Skeletal muscle tissue (tissue), 3 donors: ENCODE measurements at regions not wholly inside any gene's neighbourhood (a gene's known extent, or its start where the extent isn't known, plus 50 kb on each side); places are given as distances from the start of the nearest gene placed in this dataset.

Experiments used
- H3K27ac ChIP-seq: one replicate; pipeline ENCODE4 v1.7.0; 2013; ENCODE audit warnings: mild to moderate bottlenecking, low read depth, low read length, inconsistent platforms
- H3K27me3 ChIP-seq, 3 donors: one replicate each; pipeline ENCODE4 v1.7.0; 2013; ENCODE audit warnings: low read length in 3 of 3; ENCODE audit not compliant: control insufficient read depth in 3 of 3, insufficient read depth in 3 of 3
- H3K36me3 ChIP-seq, 3 donors: one replicate each; pipeline ENCODE4 v1.7.0; 2013; ENCODE audit warnings: low read length in 3 of 3; ENCODE audit not compliant: control insufficient read depth in 3 of 3, insufficient read depth in 3 of 3
- H3K4me1 ChIP-seq, 3 donors: one replicate each; pipeline ENCODE4 v1.7.0; 2013; ENCODE audit warnings: low read length in 3 of 3, mild to moderate bottlenecking in 3 of 3; ENCODE audit not compliant: control insufficient read depth in 3 of 3, insufficient read depth in 3 of 3
- H3K4me3 ChIP-seq, 3 donors: one replicate each; pipeline ENCODE4 v1.7.0; 2013; ENCODE audit warnings: low read length in 3 of 3
- H3K9ac ChIP-seq, 3 donors: one replicate each; pipeline ENCODE4 v1.7.0; 2013; ENCODE audit warnings: low read length in 3 of 3, mild to moderate bottlenecking in 3 of 3, moderate library complexity in 2 of 3, low read depth in 1 of 3
- H3K9me3 ChIP-seq, 3 donors: one replicate each; pipeline ENCODE4 v1.7.0; 2013; ENCODE audit warnings: low read length in 3 of 3; ENCODE audit not compliant: control insufficient read depth in 3 of 3
- donor health status: Osteomylitis.

DNA sequence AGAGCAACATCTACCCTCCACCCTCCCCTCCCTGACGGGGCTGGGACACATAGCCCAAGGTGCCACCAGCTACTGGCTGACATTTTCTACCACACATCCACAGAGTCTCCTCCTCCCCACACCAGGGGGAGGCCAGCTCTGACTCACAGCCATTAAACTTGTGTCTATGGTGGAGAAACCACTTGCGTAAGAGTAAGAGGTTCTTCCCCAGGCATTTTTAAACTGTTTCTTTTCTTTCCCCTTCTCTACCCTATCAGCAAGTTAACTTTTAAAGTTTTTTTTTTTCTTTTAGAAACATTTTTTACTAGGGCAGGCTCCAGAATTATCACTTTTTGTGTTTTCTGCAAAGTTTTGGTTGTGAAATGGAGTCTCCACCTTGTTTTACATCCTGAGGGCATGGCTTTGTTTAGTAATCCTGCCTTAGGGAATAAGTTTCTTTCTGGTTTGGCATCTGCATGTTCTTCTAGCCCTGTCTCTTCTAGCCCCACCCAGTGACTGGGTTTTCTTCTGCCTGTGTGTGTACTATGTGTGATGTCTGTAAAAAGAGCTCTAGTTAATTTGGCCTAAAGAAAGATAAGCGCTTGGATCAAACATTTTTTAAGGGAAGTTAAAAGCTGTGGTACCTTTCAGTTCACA is 148.8 kb upstream of the GADL1 start:
- Histone ChIP-seq H3K27ac (no peak overlapping the region), H3K4me1 (peaks cover 8 to 10% (median 9%) of the 10 kb centered on the region in 3 donors), H3K9ac (no peak overlapping the region), H3K4me3 (no peak overlapping the region), H3K36me3 (no peaks in the 10 kb centered on the region), H3K27me3 (no peaks in the 10 kb centered on the region), H3K9me3 (peaks cover 0 to 3% (median 0%) of the 10 kb centered on the region in 3 donors)

DNA sequence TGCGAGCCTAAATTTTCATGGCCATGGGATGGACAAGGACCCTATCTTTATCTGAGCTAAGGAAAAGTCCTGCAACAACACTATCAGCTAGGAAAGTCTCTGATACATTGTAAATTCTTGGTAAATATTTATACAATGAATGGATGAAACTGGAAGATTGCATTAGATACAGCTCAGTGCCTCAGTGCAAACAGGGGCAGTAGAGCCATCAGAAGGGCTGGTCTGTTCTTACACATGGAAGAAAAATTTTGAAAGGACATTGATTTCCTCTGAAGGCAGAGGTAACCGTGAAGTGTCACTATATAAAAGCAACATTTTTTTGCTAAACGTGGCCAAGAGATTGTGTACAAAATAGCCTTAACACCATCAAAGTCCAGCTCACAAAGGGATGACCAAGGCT is 153.2 kb upstream of the GADL1 start:
- Histone ChIP-seq H3K9me3 (peaks cover 0 to 3% (median 0%) of the 10 kb centered on the region in 3 donors), H3K4me3 (no peak overlapping the region), H3K27me3 (no peaks in the 10 kb centered on the region), H3K4me1 (no peaks in the 10 kb centered on the region), H3K27ac (no peak overlapping the region), H3K9ac (no peak overlapping the region), H3K36me3 (no peaks in the 10 kb centered on the region)

DNA sequence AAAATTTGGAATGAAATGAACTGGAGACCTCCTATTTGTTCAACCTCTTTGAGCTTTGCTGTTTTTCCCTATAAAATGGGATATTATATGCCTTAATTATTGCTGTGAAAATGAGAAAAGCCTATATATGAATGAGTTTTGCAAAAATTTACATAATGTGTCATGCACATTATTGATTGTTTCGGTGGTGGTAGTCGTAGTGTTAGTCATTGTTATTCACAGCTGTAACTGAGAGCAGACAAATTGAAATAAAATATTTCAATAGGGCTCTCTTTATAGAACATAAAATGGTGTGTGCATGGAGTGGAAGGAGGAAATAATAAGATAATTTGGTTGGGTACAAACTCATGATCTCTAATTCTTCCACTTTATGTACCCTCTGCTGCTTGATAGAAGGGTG is 153.7 kb upstream of the GADL1 start:
- Histone ChIP-seq H3K27ac (no peak overlapping the region), H3K9ac (no peak overlapping the region), H3K36me3 (no peaks in the 10 kb centered on the region), H3K4me3 (no peak overlapping the region), H3K4me1 (no peaks in the 10 kb centered on the region), H3K27me3 (no peaks in the 10 kb centered on the region), H3K9me3 (peaks cover 0 to under 1% (median 0%) of the 10 kb centered on the region in 3 donors)

DNA sequence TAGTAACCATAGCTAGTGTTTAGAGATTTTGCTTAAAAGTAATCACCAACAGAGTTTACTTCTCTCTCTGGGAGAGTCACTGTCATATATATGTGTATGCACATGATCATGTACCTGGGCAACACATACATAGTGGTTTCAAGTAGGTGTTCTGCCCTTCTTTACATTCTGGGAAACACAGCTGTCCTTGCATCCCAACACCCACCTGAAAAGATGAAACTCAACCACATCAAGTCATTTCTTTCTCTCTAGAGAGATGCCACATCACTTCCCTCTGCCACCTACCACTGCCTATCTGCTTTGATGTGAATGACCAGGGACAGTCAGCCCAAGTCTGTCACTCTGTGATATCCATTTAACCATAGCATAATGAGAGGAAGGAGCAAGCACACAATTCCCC is 155.8 kb upstream of the GADL1 start:
- no peaks in the 10 kb centered on the region for H3K27me3 ChIP-seq
- no peak overlapping the region for H3K27ac ChIP-seq
- H3K4me1 ChIP-seq, result no peaks in the 10 kb centered on the region
- no peak overlapping the region for H3K4me3 ChIP-seq
- no peaks in the 10 kb centered on the region for H3K9me3 ChIP-seq
- no peaks in the 10 kb centered on the region for H3K36me3 ChIP-seq
- no peak overlapping the region for H3K9ac ChIP-seq

DNA sequence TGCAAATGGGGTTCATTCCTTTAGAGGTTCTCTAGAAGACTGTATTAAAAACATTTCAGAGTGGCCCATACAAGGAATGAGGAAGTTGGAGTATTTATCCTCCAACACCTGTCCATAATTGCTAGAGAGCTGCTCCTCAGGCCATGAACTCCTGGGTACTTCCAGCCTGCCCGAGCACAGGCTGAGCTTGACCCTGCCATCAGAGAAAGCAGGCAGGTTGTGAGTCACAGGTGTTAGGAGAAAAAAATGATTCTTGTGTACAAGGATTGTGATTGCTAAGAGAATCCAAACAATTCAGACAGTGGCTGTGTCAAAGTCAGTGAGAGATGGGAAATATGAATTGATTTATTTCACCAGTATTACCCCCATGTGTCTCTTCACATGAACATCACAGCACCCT is 156.8 kb upstream of the GADL1 start:
- no peaks in the 10 kb centered on the region for H3K9me3 ChIP-seq
- H3K4me3 ChIP-seq, result no peak overlapping the region
- no peak overlapping the region for H3K27ac ChIP-seq
- no peaks in the 10 kb centered on the region for H3K36me3 ChIP-seq
- no peak overlapping the region for H3K9ac ChIP-seq
- no peaks in the 10 kb centered on the region for H3K4me1 ChIP-seq
- no peaks in the 10 kb centered on the region for H3K27me3 ChIP-seq

DNA sequence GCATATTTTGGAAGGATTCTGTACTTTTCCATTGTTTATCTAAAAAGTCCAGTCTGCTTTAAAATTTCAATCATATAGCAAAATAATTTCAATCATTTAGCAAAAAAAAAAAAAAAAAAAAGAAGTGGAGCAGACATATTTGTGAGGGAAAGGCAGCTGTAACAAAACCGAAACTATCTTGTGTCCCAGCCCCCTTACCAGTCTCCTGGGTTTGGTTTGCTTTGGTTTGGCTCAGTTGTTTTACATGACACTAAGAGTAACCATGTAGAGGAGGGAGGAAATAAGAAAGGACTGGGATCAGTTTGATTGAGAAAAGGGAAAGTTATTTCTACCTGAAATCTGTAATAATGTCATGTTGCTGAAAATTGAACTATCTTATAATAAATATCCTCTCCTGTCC is 158.8 kb upstream of the GADL1 start:
- H3K4me3 ChIP-seq, result no peak overlapping the region
- H3K27ac ChIP-seq, result no peak overlapping the region
- no peaks in the 10 kb centered on the region for H3K27me3 ChIP-seq
- no peak overlapping the region for H3K9ac ChIP-seq
- no peaks in the 10 kb centered on the region for H3K36me3 ChIP-seq
- H3K4me1 ChIP-seq, result no peaks in the 10 kb centered on the region
- no peaks in the 10 kb centered on the region for H3K9me3 ChIP-seq

DNA sequence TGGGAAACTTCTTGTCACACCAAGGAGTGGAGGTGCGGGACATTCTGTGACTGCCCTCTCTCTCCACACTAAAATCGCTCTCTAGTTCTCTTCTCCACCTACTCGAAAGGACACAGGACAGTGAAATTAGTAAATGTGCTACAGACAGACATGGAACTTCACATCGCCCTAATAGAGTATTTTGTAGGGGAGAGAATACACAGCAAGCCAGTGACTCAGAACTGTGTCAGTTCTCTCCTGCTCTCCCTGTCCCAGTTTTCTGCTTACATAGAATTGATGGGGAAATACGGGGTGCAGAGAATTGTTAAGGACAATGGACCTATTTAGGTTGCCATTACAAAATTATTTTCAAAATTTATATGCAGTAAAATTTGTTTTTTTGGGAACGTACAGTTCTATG is 159.6 kb upstream of the GADL1 start:
- no peak overlapping the region for H3K9ac ChIP-seq
- H3K4me3 ChIP-seq, result no peak overlapping the region
- H3K36me3 ChIP-seq, result no peaks in the 10 kb centered on the region
- no peaks in the 10 kb centered on the region for H3K27me3 ChIP-seq
- H3K4me1 ChIP-seq, result no peaks in the 10 kb centered on the region
- H3K27ac ChIP-seq, result no peak overlapping the region
- peaks cover 0 to 4% (median 0%) of the 10 kb centered on the region in 3 donors for H3K9me3 ChIP-seq

DNA sequence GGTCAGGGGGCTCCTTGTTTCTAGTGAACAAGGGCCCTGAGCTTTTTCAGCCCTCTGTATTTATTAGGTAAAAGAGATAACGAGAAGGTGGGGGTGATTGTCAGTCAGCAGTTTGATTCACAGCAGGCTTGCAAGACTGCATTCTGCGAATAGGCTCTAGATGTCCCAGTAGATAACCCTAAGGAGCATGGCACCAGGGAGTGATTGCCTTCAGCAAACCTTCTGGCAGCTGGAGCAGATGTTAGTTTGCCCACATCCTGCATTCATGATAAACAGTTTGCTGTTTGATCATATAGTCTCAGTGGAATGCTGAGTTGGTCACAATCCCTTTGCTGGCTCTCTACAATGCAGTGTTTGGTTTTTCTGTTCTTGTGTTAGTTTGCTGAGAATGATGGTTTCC is 161.3 kb upstream of the GADL1 start:
- peaks cover 0 to 4% (median 0%) of the 10 kb centered on the region in 3 donors for H3K9me3 ChIP-seq
- no peak overlapping the region for H3K27ac ChIP-seq
- no peak overlapping the region for H3K9ac ChIP-seq

DNA sequence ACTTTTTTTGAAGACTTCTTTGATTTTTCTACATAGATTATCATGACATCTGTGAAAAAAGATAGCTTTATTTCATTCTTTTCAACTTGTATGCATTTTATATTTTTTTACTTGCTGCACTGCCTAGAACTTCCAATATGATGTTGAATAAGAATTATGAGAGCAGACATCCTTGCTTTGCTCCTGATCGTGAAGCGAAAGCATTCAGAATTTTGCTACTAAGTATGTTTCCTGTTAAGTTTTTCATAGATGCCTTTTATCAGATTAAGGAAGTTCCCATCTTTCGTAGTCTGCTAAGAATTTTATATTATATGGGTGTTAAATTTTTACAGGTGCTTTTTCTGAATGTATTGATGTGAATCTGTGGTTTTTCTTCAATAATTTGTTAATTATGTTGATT is 163.4 kb upstream of the GADL1 start:
- Histone ChIP-seq H3K27ac (no peak overlapping the region), H3K9ac (no peak overlapping the region), H3K4me1 (no peaks in the 10 kb centered on the region), H3K4me3 (no peak overlapping the region), H3K36me3 (no peaks in the 10 kb centered on the region), H3K9me3 (peaks cover 0 to 4% (median 0%) of the 10 kb centered on the region in 3 donors), H3K27me3 (no peaks in the 10 kb centered on the region)

More for the DNA sequence above, 161.3 kb upstream of the GADL1 start:
- H3K4me1 ChIP-seq, result no peaks in the 10 kb centered on the region
- H3K27me3 ChIP-seq, result no peaks in the 10 kb centered on the region
- no peaks in the 10 kb centered on the region for H3K36me3 ChIP-seq
- H3K4me3 ChIP-seq, result no peak overlapping the region

DNA sequence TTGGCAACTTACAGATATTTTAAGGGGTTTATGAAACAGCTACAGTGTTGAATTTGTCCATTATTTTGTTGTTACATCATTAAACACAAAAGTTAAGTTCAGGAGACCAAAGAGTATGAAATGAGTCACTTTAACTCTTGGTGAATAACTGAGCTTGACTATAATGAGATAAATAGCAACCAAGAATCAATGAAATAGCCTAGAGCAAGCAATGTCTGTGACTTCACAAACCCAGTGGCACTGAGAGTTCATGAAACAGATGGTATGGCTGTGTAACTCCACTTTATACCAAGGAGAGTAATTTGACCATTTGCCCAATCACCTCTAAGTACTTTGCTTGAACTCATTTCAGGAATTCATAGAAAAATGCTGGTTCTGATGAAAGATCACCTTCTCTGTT is 169.6 kb upstream of the GADL1 start:
- H3K9ac ChIP-seq, result no peak overlapping the region
- no peaks in the 10 kb centered on the region for H3K9me3 ChIP-seq
- H3K4me1 ChIP-seq, result peaks cover 4 to 17% (median 5%) of the 10 kb centered on the region in 3 donors
- no peak overlapping the region for H3K27ac ChIP-seq
- no peaks in the 10 kb centered on the region for H3K36me3 ChIP-seq
- no peaks in the 10 kb centered on the region for H3K27me3 ChIP-seq
- H3K4me3 ChIP-seq, result no peak overlapping the region
